ENCODE measurements at regions not wholly inside any gene's neighbourhood (a gene's known extent, or its start where the extent isn't known, plus 50 kb on each side); places are given as distances from the start of the nearest gene placed in this dataset.
"Not testable (repeated sequence)": the region's sequence is repeated elsewhere in the genome, so short reads cannot be mapped to it uniquely, and the experiment has no call there.

DNA sequence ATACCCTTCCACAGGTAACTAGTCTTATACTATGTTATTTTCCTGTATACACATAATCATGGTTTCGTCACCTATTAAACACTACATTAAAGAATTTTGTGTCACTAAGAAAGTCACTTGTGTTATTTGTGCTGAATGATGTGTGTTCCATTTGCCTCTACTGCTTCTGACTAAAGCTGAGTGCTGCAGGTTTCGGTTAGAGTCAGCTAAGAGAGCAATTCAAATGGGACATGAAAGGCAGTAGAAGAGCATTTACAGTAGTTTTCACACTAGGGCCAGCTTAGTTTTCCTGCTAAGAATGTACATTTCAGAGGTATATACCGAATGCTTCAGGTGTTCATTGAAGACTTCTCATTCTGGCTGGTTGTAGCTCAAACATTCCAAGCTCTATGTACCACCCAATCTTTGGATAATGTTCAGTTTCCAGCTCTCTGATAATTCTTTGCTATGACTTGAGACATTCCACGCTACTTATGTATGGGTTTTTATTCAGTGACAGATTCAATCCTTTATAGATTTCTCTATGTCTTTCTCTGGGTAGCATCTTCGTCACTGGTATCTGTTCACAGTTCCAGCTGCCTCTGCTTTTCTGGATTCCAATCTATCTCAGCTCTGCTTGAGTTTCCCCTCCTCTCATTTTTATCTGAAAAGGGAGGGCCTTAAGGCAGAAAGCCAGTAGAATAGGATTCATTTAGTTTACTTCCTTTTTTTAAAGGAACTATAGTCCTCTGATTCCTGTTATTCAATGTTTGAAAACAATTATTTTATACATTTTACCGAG lies 164.4 kb downstream of the CXXC4 start:
- in situ Hi-C loops (cut with MboI; ENCODE audit: low sequenced_read_pairs), result no loop called here

DNA sequence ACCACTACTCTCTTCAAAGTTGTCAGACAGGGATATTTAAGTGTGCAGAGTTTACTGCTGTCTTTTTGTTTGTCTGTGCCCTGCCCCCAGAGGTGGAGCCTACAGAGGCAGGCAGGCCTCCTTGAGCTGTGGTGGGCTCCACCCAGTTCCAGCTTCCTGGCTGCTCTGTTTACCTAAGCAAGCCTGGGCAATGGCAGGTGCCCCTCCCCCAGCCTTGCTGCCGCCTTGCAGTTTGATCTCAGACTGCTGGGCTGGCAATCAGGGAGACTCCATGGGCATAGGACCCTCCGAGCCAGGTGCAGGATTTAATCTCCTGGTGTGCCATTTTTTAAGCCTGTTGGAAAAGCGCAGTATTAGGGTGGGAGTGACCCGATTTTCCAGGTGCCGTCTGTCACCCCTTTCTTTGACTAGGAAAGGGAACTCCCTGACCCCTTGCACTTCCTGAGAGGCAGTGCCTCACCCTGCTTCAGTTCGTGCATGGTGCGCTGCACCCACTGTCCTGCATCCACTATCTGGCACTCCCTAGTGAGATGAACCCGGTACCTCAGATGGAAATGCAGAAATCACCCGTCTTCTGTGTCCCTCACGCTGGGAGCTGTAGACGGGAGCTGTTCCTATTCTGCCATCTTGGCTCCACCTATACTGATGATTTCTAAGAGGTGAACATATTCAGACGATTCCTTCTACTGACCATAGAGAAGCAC lies 167.6 kb downstream of the CXXC4 start:
- in situ Hi-C loops (cut with MboI; ENCODE audit: low sequenced_read_pairs), result not testable (repeated sequence)

- in situ Hi-C loops (cut with MboI; ENCODE audit: low sequenced_read_pairs), result no loop called here
Measured at GRCh38 chr4:104302731-104303130, 192.0 kb downstream of the CXXC4 start.

GRCh38 chr4:104294811-104295210 lies 199.9 kb downstream of the CXXC4 start:
- in situ Hi-C loops (cut with MboI; ENCODE audit: low sequenced_read_pairs), result no loop called here

DNA sequence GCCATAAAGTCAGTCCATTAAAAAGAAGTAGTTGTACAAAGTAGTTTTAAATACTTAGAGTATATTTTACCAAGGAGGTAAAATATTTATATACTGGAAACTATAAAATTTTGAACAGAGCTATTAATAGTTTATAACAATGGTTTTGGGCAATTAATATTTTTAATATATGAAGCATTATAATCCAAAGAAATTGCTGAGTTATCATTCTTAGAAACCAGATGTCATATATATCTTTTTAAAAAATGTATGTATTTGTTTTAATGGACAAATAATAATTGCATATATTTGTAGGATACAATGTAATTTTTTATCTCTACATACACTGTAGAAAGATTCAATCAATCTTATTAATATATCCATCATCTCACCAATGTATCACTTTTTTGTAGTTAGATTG lies 207.8 kb downstream of the CXXC4 start:
- in situ Hi-C loops (cut with MboI; ENCODE audit: low sequenced_read_pairs), result no loop called here

DNA sequence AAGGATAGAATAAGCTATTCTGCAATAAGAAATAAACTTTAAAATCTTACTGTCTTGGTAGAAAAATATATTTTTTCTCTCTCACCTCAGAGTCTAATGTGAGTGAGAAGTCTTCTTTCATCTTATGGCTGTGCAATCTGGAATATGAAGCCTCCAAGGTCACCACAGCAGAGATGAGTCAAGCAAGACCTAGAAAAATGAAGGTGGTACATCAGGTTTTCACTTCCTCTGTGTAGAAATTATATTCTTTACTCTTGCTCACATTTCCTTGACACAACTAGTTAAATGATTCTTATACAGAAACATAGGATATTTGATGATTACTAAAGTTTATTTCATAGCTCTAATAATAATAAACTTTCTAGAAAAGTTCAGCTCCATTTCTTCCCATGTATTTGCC lies 211.4 kb downstream of the CXXC4 start:
- in situ Hi-C loops (cut with MboI; ENCODE audit: low sequenced_read_pairs), result no loop called here

DNA sequence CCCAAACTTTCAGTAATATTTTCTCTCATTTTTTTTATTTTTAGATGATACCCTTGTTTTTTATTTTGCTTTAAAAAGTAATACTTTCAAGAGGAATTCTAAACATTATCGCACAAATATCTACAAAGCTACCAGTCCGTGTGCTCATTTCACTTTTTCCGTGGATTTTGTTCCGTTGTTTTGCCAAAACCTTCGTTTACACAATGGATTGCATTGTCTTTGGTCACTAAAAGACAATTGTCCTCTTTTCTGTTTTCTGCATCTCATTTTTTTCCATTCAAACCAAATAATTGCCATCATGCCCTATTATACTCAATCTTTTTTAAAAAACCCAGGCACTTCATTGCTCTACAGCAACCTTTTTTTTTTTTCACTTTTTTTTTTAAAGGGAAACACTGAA lies 214.9 kb downstream of the CXXC4 start:
- in situ Hi-C loops (cut with MboI; ENCODE audit: low sequenced_read_pairs), result no loop called here

GRCh38 chr4:104272966-104273365 lies 221.7 kb downstream of the CXXC4 start:
- in situ Hi-C loops (cut with MboI; ENCODE audit: low sequenced_read_pairs), result no loop called here

DNA sequence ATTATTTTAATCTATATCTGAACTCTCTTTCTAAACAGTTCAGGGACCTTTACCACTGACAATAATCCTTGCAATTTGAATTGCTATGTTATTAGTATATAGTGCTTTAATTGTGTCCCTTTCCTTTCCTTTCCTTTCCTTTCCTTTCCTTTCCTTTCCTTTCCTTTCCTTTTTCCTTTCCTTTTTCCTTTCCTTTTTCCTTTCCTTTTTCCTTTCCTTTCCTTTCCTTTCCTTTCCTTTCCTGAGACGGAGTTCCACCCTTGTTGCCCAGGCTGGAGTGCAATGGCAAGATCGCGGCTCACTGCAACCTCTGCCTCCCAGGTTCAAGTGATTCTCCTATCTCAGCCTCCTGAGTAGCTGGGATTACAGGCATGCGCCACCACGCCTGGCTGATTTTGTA lies 225.1 kb downstream of the CXXC4 start:
- in situ Hi-C loops (cut with MboI; ENCODE audit: low sequenced_read_pairs), result not testable (repeated sequence)

GRCh38 chr4:104263100-104263499 lies 231.6 kb downstream of the CXXC4 start:
- in situ Hi-C loops (cut with MboI; ENCODE audit: low sequenced_read_pairs), result no loop called here

DNA sequence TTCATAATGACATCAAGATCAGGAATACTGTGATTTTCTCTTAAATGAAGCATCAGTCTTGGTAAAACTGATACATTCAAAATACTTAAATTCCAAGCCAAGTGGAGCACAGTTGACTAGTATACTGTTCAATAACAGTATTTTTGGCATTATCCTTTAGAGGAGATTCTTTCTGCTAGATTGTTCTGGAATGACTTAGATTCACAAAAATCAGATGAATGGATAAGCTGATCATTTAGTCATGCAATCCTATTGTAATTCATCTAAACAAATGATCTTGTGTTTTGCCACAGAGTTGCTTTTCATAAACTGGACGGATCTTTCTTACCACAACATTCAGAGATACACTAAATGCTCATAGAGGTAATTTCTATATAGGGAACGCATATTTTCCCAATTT lies 232.0 kb downstream of the CXXC4 start:
- in situ Hi-C loops (cut with MboI; ENCODE audit: low sequenced_read_pairs), result no loop called here

DNA sequence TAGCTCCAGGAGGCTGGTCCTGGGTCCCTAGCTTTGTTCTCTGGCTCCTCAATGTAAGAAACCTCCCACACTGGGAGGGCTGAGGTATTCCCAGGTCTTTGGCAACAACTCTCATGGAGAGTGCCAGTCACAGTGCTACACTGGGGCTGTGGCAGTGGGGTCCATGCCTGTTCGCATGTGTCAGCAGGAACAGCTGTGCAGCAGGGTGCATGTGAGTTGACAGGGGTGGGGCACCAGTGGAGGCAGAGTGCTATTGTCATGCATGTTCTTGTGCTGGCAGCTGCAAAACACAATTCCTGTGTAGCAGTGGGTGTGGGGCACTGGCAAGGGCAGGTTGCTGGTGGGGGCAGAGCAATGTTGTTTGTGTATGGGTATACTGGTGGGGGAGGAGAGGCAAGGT lies 246.0 kb downstream of the CXXC4 start:
- in situ Hi-C loops (cut with MboI; ENCODE audit: low sequenced_read_pairs), result no loop called here

DNA sequence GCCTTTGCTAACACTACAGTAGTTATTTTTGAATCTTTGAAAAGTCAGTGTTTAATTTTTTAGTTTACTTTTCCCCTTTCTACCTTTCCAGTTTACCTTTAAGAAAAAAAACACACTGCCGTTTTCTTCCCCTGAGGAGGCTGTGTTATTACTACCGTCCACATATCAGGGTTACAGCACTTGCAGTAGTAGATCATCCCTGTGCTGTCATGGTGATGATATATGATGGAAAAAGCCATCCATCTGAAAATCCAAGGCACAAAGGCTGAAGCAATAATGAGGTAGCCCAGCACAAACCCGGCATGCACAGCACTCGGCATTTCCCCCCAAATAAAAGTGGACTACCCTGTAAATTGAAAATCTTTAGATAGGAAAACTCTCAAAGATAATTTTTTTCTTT lies 258.7 kb downstream of the CXXC4 start:
- in situ Hi-C loops (cut with MboI; ENCODE audit: low sequenced_read_pairs), result no loop called here

GRCh38 chr4:104217526-104217925 lies 277.2 kb downstream of the CXXC4 start:
- in situ Hi-C loops (cut with MboI; ENCODE audit: low sequenced_read_pairs), result no loop called here

- in situ Hi-C loops (cut with MboI; ENCODE audit: low sequenced_read_pairs), result no loop called here
Measured at GRCh38 chr4:104211657-104212056, 283.0 kb downstream of the CXXC4 start.

DNA sequence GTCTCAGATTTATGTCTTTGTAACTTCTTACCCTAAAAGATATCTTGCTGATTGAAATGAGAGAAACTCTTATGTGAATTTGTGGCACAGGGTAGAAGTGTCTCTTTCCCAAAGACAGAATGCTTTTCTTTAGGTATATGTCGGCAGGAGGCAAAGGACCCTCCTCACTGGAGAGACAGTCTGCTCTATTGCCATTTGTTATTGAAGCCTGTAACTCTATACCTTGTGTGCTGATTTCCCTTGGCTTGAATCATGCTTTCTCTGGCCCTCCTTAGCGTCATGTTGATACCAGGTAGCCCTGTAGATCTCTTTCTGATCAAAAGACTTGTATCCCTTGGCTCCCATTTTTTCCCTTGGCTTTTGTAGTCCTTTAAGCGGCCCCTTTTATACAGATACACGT lies 284.3 kb downstream of the CXXC4 start:
- in situ Hi-C loops (cut with MboI; ENCODE audit: low sequenced_read_pairs), result no loop called here

- in situ Hi-C loops (cut with MboI; ENCODE audit: low sequenced_read_pairs), result no loop called here
Measured at GRCh38 chr4:104206784-104207183, 287.9 kb downstream of the CXXC4 start.

GRCh38 chr4:104205116-104205515 lies 289.6 kb downstream of the CXXC4 start:
- in situ Hi-C loops (cut with MboI; ENCODE audit: low sequenced_read_pairs), result no loop called here

GRCh38 chr4:104188301-104188700 lies 306.4 kb downstream of the CXXC4 start:
- in situ Hi-C loops (cut with MboI; ENCODE audit: low sequenced_read_pairs), result no loop called here

DNA sequence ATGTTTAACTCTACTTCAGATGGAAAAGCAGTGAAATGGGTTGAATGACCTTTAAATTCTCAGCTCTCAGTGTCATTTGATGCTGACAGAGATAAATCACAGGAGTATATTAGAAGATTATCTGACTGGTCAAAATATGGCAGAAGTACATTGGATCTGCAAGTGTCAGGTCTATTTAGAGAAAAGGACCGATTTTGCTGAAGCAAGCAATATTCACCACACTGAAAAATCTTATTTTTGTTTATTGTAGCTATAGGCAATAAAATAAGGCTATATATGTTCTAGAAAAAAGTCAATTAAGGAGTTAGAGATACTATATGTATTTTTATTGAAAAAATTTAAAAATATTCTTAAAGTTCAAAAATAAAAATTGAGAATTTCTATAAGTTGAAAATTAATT lies 325.3 kb downstream of the CXXC4 start:
- in situ Hi-C loops (cut with MboI; ENCODE audit: low sequenced_read_pairs), result no loop called here

DNA sequence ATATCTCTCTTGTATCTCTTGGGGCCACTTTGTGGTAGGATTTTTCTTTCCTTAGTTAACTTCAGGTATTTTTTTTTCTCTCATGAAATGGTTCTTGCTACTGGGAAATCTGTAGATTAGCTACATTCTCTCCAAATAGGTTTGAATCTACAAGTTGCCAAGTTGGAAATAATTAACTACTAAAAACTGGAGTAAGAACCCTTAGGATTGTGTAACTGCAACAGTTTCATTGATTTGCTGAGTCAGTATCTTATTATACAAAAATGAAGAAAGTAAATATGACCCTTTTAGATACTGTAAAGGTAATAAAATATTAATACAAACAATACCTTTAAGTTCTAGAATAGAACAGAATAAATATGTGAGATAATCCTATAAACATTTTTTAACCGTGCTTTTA lies 327.9 kb downstream of the CXXC4 start:
- in situ Hi-C loops (cut with MboI; ENCODE audit: low sequenced_read_pairs), result no loop called here

- in situ Hi-C loops (cut with MboI; ENCODE audit: low sequenced_read_pairs), result no loop called here
Measured at GRCh38 chr4:104163820-104164219, 330.9 kb downstream of the CXXC4 start.

DNA sequence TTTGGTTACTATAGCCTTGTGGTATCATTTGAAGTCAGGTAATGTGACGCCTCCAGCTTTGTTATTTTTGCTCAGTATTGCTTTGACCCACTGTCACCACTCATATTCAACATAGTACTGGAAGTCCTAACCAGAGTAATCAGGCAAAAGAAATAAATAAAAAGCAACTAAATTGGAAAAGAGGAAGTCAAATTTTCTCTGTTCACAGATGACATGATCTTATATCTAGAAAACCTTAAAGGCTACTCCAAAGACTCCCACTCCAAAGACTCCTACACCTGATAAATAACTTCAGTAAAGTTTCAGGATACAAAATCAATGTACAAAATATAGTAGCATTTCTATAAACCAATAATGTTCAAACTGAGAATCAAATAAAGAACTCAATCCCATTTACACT lies 348.6 kb downstream of the CXXC4 start:
- in situ Hi-C loops (cut with MboI; ENCODE audit: low sequenced_read_pairs), result no loop called here

Data from HL-60/S4 (cell line).